VCaP (cell line): ENCODE measurements at regions not wholly inside any gene's neighbourhood (a gene's known extent, or its start where the extent isn't known, plus 50 kb on each side); places are given as distances from the start of the nearest gene placed in this dataset.

ENCODE experiments used
- H3K27ac ChIP-seq: fragments of 450-650 bp; 2 replicates; pipeline ENCODE4 v1.5.1; 2017
- TF ChIP-seq, protein P1 (sequence below): fragments of 450-650 bp; conservative IDR thresholded peaks from 2 replicates; pipeline ENCODE4 v1.5.1; 2017; ENCODE audit warnings: mild to moderate bottlenecking, moderate library complexity

DNA sequence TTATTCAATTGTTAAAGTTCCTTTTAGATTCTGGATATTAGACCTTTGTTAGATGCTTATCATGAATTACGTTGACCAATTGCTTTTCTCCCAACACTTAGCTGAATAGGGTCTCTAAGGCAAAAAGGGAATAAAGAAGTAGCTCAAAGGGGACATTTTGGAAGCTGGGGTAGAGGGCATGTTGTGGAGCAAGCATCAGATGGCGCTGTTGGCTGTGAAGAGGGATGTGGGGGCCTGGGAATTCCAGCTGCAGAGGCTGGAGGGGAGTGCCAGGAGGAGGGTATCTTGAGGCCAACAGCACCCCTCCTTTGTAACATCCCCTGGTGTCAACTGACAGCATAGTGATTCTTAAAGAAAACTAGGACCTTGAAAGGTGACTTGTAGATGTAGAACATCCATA lies 198.2 kb downstream of the ADCYAP1 start:
- H3K27ac ChIP-seq: no peak overlapping the region
- TF ChIP-seq, protein P1, sequence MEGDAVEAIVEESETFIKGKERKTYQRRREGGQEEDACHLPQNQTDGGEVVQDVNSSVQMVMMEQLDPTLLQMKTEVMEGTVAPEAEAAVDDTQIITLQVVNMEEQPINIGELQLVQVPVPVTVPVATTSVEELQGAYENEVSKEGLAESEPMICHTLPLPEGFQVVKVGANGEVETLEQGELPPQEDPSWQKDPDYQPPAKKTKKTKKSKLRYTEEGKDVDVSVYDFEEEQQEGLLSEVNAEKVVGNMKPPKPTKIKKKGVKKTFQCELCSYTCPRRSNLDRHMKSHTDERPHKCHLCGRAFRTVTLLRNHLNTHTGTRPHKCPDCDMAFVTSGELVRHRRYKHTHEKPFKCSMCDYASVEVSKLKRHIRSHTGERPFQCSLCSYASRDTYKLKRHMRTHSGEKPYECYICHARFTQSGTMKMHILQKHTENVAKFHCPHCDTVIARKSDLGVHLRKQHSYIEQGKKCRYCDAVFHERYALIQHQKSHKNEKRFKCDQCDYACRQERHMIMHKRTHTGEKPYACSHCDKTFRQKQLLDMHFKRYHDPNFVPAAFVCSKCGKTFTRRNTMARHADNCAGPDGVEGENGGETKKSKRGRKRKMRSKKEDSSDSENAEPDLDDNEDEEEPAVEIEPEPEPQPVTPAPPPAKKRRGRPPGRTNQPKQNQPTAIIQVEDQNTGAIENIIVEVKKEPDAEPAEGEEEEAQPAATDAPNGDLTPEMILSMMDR: no peak

DNA sequence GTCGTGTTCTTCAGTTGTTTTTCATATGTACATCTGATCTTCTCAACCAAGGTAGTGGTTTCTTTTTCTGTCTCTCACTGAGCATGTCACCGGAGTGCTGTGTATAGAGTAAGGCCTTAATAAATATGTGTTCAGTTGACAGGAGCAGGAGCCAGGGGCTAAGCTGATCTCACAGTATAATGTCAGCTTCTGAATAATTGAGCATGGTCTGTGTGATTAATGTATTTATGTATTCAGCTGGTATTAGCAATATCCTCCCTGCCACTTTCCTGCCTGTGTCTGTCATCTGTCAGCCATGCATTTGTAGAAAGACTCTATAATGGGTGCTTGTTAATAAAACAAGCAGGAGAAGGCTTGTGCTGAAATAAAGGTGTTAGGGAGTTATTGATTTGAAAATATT lies 198.9 kb downstream of the ADCYAP1 start:
- TF ChIP-seq, protein P1: no peak
- H3K27ac ChIP-seq: no peak overlapping the region

DNA sequence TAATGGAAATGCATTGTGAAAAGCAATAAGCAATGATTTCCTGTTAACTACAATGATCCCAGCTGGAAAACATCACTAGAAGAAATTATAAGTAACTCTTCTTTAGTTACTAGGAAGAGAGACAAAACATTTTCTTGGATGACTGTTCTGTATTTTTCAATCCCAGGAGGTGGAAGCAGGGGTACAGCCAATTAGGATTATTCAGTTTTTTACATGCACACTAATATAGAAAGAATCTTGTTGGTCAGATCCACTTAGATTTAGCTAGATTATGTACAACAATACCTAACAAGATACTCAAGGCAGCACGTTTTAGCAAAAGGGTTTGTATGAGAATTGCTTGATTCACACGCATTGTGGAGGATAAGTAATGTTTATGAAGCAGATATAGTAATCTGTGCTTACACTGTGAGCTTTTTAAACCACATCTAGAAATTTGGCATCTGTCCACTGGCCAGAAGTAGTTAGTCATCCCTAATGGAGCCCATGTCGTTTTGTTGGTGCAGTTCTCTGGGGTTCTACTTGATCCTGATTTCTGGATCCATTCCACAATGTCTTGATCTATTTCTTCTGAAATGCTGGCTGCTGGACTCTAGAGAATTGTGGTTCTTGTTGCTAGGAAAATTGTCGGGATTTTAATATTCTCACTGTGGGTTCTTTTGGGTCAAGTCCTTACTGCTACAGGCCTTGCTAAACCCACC lies 199.7 kb downstream of the ADCYAP1 start:
- TF ChIP-seq, protein P1: no peak
- no peak overlapping the region for H3K27ac ChIP-seq

DNA sequence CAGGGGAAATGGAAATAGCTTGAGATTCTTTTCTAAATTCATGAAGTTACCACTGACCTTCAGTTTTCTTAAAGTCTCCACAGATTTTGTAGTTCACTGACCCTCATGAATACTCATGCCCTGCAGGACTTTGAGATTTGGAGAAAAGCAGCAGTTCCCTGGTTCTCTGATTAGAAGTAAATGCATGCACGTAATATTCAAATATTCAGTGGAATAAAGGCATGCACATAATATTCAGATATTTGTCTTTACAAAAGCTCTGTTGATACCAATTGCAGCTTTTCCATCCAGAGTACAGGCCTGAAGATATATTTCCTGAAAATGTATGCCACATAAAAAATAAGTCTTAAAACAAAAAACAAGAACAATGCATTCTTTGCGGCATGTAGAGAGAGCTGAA lies 219.8 kb downstream of the ADCYAP1 start:
- no peak overlapping the region for H3K27ac ChIP-seq
- TF ChIP-seq, protein P1: no peak

DNA sequence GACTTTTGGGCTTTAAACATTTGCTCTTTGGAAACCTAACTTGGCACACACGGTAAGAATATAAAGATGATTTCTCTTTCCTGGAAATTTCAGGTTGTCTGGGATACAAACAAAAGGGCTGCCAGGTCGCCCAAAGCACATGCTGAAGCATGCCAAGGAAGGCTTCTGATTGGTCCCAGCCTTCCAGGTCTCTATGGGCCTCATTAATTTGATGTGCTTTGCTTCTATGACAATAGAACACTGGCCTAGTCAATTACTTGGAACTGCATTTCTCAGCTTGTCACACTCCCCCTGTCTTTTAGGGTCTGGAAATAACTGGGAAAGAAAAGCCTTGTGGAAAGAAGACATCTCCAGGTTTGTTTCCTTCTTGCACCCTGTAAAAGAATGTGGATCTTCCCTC lies 228.9 kb downstream of the ADCYAP1 start:
- no peak overlapping the region for H3K27ac ChIP-seq
- TF ChIP-seq, protein P1: no peak

DNA sequence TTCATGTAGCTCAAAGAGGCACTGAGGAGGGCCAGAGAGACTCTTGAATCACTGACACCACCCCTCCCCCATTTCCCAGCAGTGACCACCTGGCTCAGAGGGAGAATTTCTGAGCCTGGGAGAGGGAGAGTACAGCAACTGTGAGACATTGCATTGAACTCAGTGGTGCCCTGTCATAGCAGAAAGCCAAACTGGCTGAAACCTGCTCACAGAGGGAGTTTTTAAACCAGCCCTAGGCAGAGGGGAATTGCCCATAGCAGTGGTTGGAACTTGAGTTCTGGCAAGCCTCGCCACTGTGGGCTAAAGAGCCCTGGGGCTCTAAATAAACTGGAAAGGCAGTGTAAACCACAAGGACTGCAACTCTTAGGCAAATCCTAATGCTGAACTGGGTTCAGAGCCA lies 243.1 kb downstream of the ADCYAP1 start:
- no peak overlapping the region for H3K27ac ChIP-seq
- TF ChIP-seq, protein P1: no peak

DNA sequence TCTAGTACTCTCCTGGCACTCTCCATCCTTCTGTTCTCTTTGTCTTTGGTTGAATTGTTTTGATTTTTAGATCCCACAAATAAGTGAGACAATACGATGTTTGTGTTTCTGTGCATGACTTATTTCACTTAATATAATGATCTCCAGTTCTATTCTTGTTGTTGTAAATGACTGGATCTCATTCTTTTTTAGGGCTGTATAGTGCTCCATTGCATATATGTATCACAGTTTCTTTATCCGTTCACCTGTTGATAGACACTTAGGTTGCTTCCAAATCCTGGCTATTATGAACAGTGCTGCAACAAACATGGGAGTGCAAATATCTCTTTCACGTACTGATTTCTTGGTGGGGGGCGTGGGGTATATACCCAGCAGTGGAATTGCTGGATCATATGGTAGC lies 245.0 kb downstream of the ADCYAP1 start:
- no peak overlapping the region for H3K27ac ChIP-seq
- TF ChIP-seq, protein P1: no peak
